Fibroblast of skin of back (primary cell): ENCODE measurements at regions not wholly inside any gene's neighbourhood (a gene's known extent, or its start where the extent isn't known, plus 50 kb on each side); places are given as distances from the start of the nearest gene placed in this dataset.
"Not testable (repeated sequence)": the region's sequence is repeated elsewhere in the genome, so short reads cannot be mapped to it uniquely, and the experiment has no call there.

Experiments used
- DNase-seq: peaks from one replicate; pipeline ENCODE4 v3.0.0-alpha.2; 2013

GRCh38 chr10:45198486-45199204 lies 116.8 kb downstream of the OR13A1 start:
- DNase-seq, result no peak

GRCh38 chr10:45199205-45199740 lies 116.1 kb downstream of the OR13A1 start:
- DNase-seq, result no peak

- DNase-seq, result no peak
Observed at GRCh38 chr10:45201271-45201670, 114.1 kb downstream of the OR13A1 start.

DNA sequence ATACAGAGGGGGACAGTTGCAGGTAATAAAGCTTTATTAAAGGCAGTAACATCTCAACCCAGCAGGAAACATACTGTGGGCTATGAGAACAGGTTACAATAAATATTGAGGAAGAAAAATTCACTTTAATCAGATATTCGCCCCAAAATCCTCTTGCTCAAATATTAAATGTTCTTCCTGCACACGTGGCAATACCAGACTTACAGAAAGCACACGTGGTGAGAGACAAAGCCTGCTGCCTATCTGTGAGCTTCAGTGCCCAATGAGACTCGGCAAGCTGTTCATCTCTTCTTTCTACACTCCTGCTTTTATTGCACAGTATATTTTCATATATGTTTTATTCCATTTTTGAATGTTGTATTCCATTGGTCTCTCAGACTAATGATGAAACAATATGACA lies 113.2 kb downstream of the OR13A1 start:
- no peak for DNase-seq

DNA sequence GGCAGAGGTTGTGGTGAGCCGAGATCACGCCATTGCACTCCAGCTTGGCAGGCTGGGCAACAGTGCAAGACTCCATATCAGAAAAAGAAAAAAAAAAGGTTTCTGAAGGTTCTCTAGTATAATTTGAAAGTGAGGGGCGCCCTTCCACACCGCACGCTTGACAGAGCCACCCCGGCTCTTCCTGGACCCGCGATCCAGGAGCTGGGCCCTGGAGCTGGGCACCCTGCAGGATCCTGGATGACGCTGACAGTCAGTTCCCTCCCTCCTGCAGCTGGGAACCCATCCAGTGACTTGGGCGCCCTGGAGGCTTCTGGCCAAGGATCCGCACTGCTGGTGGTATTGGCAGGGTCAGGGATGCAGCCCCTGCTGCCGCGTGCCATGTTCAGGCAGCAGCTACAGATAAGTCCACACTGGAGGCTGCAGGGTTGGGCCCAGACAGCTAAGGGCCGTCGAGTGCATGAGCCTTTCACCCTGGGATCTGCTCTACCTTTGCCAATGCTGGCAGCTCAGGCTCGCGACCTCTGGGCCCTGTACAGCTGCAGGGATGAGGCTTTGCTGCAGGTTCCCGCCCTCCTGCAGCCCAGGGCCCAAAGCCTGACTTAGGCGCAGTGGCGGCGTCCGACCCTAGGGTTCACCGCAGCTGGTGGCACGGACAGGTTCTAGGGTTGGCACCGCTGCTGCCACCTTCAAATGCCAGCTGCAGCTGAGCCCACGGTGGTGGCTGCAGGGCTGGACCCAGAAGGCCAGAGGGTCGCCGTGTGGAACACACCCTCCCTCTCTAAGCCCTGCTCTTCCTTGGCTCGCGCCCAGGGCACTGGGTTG lies 110.2 kb downstream of the OR13A1 start:
- DNase-seq, result no peak

GRCh38 chr10:45209888-45210287 lies 105.5 kb downstream of the OR13A1 start:
- DNase-seq, result no peak

DNA sequence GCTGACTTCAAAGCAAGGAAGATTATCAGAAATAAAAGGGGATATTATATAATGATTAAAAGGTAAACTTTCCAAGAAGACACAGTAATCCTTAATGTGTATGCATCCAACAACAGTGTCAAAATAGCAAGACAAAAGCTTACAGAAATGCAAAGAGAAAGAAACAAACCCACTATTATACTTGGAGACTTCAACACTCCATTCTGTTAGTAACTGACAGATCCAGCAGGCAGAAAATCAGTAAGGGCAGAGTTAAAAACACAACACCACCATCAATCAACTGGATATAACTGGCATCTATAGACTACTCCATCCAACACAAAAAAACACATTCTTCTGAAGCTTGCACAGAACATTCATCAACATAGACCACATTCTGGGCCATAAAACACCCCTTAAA lies 103.8 kb downstream of the OR13A1 start:
- DNase-seq, result no peak

DNA sequence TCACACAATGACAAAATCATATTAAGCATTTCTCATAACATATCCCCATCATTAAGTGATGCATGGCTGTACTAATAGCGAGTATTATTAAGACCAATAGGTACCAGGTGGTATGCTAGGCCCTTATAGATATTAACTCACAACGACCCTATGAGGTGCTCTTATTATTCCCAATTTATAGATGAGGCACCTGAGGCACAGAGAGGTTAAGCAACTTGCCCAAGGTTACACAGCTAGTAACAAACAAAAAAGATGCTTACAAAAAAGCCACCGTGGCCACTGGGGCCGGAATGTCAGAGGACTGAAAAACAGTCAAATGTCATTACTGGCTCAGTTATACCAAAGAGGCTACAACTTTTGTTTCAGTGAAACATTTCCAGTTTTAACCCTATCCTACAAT lies 96.0 kb downstream of the OR13A1 start:
- DNase-seq, result no peak

GRCh38 chr10:45220931-45221330 lies 94.5 kb downstream of the OR13A1 start:
- no peak for DNase-seq

DNA sequence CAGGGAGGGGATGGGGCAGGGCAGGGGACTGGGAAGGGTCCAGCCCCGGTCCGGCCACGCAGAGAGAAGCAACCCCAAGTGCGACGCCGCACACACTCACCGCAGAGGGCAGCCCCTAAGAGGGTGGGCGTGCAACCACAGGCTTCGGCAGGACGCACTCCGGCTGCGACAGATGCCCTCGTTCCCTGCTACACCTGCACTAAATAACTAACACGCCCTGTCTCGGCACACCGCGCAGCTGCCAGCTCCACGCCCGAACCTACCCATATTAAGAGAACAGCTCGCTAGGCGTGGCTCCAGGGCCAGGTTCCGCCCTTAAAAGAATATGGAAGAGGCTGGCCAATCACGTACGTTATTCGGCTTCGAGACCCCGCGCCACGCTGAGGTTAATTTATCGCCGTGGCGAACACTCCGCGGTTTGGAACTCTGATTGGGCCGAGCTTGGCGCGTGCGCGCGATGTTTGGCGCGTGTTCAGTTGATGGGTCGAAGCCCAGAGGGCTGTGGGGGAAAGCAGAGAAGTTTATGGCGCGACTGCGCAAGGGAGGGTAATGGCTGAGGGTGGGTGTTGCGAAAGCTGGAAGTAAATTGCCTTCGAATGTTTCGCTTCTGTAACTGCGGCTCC lies 91.1 kb downstream of the OR13A1 start:
- DNase-seq, result no peak

- DNase-seq, result no peak
Observed at GRCh38 chr10:45227042-45227441, 88.4 kb downstream of the OR13A1 start.

GRCh38 chr10:45227456-45227855 lies 88.0 kb downstream of the OR13A1 start:
- DNase-seq, result no peak

GRCh38 chr10:45229823-45230222 lies 85.6 kb downstream of the OR13A1 start:
- no peak for DNase-seq

DNA sequence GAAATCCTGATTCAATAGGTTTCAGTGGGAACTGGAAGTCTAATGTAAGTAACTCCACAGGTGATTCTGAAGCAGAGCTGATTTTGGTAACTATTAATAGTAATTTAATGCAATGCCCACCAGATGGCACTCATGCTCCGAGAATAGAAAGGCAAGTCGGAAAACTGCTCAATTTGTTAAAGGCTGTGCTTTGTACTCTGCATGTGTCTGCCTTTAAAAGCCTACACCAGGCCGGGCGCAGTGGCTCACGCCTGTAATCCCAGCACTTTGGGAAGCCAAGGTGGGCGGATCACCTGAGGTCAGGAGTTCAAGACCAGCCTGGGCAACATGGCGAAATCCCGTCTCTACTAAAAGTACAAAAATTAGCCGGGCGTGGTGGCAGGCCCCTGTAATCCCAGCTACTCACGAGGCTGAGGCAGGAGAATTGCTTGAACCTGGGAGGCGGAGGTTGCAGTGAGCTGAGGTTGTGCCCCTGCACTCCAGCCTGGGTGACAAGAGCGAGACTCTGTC lies 80.1 kb downstream of the OR13A1 start:
- peak; percentile 75 for DNase-seq

GRCh38 chr10:45235798-45236220 lies 79.6 kb downstream of the OR13A1 start:
- peak; percentile 33 for DNase-seq

DNA sequence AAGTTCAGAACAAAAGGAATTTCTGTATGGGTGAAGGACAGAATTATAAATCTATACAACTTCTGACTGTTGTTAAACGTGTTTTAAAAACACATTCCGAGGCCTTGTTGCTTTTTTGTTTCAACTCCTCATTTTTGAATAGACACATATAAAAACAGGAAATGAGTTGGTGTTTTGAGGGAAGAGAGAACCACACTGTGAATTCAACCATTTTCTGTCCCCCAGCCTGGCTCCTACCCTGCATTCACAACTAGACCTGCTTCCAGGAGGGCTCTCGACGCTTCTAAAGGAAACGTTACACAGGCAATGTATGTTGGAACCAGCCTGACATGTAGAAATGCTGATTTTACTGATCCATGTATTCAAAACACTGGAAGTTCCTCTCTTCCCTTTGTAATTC lies 76.5 kb downstream of the OR13A1 start:
- DNase-seq, result no peak

DNA sequence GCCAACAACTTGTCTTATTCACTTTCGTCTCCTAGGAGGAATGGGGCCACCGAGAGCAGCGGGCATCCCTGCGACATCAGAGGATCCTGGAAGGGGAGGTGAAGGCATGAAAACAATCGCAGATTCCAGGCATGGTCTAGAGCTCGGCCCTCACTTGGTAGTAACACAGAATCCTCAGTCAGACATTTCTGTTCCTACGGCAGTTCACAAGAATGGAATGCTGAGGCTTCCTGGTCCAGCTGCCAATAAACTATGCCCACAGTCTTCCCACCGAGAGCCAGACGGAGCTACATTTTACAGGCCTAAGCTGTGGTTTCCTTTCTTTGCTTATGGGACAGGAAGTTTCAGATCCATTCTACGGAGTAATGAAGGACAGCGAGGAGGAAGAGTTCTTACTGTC lies 75.8 kb downstream of the OR13A1 start:
- DNase-seq, result peak; percentile 55

DNA sequence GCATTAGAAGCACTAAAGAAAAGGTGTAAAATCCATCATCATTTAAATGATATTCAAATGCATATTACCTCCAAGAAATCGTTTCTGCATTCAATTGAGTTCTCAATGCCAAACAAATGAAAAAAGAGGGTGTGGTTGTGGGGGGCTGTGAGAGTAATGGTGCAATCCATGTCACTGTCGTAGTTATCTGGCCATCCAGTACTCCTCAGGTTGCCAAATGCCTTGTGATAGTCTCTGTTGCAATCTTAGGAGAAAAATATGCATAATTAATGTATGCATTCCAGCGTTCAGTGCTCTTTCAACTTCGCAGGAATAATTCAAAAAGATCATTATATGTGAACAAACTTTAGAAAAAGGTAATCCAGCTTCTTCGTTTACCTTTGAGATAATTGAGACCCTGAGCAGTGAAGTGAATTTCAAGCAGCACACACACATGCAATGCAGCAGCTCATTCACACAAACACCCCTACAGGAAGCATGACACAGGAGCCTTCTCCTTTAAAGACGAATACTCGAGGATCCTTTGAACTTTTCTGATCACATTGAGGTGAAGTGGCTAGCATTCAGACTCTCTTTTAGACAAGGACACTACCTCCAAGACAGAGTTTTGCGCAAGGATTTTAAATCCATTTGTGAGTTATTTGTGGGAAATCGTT lies 73.4 kb downstream of the OR13A1 start:
- DNase-seq, result no peak

- no peak for DNase-seq
Observed at GRCh38 chr10:45243261-45243660, 72.1 kb downstream of the OR13A1 start.

- DNase-seq, result no peak
Observed at GRCh38 chr10:45246522-45246921, 68.9 kb downstream of the OR13A1 start.

GRCh38 chr10:45249978-45250693 lies 65.3 kb downstream of the OR13A1 start:
- DNase-seq, result peak; percentile 57

GRCh38 chr10:45250694-45251075 lies 64.7 kb downstream of the OR13A1 start:
- DNase-seq, result not testable (repeated sequence)
